ENCODE measurements at regions not wholly inside any gene's neighbourhood (a gene's known extent, or its start where the extent isn't known, plus 50 kb on each side); places are given as distances from the start of the nearest gene placed in this dataset.

DNA sequence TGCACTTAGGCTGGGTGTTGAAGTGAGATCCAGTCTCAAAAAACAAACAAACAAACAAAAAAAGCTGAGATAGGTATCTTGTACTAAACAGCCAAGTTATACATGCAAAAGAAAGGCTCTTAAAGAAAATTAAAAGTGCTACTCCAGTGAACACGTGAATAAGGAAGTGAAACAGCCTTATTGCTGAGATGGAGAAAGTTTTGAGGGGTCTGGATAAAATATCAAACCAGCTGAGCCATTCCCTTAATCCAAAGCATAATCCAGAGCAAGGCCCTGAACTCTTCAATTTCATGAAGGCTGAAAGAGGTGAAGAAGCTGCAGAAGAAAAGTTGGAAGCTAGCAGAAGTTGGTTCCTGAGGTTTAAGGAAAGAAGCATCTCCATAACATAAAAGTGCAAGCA, 360.5 kb upstream of the DAB1 start:
- H3K4me1 ChIP-seq: no peaks in the 10 kb centered on the region
- TF ChIP-seq, protein P1, sequence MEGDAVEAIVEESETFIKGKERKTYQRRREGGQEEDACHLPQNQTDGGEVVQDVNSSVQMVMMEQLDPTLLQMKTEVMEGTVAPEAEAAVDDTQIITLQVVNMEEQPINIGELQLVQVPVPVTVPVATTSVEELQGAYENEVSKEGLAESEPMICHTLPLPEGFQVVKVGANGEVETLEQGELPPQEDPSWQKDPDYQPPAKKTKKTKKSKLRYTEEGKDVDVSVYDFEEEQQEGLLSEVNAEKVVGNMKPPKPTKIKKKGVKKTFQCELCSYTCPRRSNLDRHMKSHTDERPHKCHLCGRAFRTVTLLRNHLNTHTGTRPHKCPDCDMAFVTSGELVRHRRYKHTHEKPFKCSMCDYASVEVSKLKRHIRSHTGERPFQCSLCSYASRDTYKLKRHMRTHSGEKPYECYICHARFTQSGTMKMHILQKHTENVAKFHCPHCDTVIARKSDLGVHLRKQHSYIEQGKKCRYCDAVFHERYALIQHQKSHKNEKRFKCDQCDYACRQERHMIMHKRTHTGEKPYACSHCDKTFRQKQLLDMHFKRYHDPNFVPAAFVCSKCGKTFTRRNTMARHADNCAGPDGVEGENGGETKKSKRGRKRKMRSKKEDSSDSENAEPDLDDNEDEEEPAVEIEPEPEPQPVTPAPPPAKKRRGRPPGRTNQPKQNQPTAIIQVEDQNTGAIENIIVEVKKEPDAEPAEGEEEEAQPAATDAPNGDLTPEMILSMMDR (IDR thresholded peaks at IDR 0.05): no peak
- no peak for TF ChIP-seq EP300 (IDR thresholded peaks at IDR 0.05)
- no peak for TF ChIP-seq POLR2A (IDR thresholded peaks at IDR 0.05)
- TF ChIP-seq POLR2AphosphoS5 (IDR thresholded peaks at IDR 0.05): no peak
- no peak for ATAC-seq
- 67 to 73% methylated on average over 1 of the region's 1 CpG for WGBS, 2 donors (ENCODE audit: low coverage in 1 of 2)
- no peaks in the 10 kb centered on the region for H3K36me3 ChIP-seq
- no peaks in the 10 kb centered on the region for H3K27me3 ChIP-seq
- no peak overlapping the region for H3K4me3 ChIP-seq
- H3K27ac ChIP-seq: no peak overlapping the region
- no peaks in the 10 kb centered on the region for H3K9me3 ChIP-seq

DNA sequence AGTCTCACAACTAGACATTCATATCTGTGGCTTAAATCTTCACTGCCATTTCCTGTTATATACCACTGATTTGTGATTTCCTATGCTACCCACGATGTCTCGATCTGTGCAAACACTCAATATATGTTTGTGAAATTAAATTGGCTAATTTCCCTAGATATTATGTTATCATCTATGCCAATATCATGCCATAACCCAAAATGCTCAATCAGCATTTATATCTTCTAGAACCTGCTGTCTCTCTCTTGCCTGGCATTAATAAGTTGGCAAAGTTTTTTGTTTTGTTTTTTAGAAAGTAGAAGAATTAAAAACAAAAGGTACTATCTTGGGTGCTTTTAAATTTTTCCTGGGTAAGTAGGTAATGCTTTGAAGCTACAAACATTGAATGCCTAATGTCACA, 358.5 kb upstream of the DAB1 start:
- 58 to 76% methylated on average over 2 of the region's 2 CpGs for WGBS, 2 donors (ENCODE audit: low coverage in 1 of 2)
- no peak for ATAC-seq
- Histone ChIP-seq H3K4me1 (no peaks in the 10 kb centered on the region), H3K36me3 (no peaks in the 10 kb centered on the region), H3K4me3 (no peak overlapping the region), H3K27me3 (no peaks in the 10 kb centered on the region), H3K27ac (no peak overlapping the region), H3K9me3 (no peaks in the 10 kb centered on the region)
- TF ChIP-seq EP300 (IDR thresholded peaks at IDR 0.05): no peak
- TF ChIP-seq, protein P1 (IDR thresholded peaks at IDR 0.05): no peak

DNA sequence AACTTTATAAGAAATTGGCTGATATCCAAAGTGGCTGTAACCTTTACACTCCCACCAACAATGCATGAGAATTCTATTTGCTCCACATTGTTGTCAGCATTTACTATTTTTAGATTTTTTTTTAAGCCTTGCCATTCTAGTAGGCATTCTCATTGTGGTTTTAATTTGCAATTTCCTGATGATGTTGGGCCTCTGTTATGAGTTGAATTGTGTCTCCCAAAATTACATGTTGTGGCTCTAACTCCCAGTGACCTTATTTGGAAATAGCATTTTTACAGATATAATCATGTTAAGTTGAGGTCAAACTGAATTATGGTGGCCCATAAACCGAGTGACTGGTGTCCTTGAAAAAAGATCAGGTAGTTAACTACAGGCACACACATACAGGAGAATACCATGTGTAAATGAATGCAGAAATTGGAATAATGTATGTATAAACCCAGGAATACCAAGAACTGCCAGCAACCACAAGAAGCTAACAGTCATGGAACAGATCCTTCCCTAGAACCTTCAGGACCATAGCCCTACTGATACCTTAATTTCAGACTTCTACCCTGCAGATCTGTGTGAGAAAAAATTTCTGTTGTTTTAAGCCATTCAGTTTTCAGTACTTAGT, 348.8 kb upstream of the DAB1 start:
- 33% methylated on average over 1 of the region's 1 CpG; no CpG with 5 or more reads in 1 of the 2 donors for WGBS, 2 donors (ENCODE audit: low coverage in 1 of 2)
- no peak overlapping the region for H3K4me3 ChIP-seq
- H3K36me3 ChIP-seq: no peaks in the 10 kb centered on the region
- H3K27ac ChIP-seq: no peak overlapping the region
- H3K4me1 ChIP-seq: no peaks in the 10 kb centered on the region
- H3K27me3 ChIP-seq: no peaks in the 10 kb centered on the region
- no peaks in the 10 kb centered on the region for H3K9me3 ChIP-seq
- no peak for ATAC-seq
- TF ChIP-seq POLR2A (IDR thresholded peaks at IDR 0.05) (no peak), EP300 (IDR thresholded peaks at IDR 0.05) (no peak), POLR2AphosphoS5 (IDR thresholded peaks at IDR 0.05) (no peak)
- TF ChIP-seq, protein P1 (IDR thresholded peaks at IDR 0.05): no peak

DNA sequence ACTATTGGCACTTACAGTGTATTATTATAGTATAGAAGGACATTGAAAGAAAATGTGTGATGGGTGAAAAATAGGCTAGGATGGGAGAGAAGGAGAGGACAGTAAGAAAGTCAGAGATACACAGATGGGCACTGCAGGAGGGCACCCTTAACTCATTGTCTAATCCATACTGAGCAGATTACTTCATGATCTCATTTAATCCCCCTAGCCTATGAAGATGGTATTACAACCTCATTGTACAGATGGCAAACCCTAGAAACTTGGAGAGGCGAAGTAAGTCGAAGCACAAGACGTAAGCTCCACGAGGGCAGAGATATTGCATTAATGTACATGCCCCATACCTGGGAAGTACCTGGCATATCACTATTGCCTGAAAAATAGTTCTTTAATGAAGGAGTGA, 346.9 kb upstream of the DAB1 start:
- Histone ChIP-seq H3K27me3 (no peaks in the 10 kb centered on the region), H3K4me1 (no peaks in the 10 kb centered on the region), H3K36me3 (no peaks in the 10 kb centered on the region), H3K4me3 (no peak overlapping the region), H3K27ac (no peak overlapping the region), H3K9me3 (no peaks in the 10 kb centered on the region)
- TF ChIP-seq POLR2AphosphoS5 (IDR thresholded peaks at IDR 0.05) (no peak), EP300 (IDR thresholded peaks at IDR 0.05) (no peak), POLR2A (IDR thresholded peaks at IDR 0.05) (no peak)
- TF ChIP-seq, protein P1 (IDR thresholded peaks at IDR 0.05): no peak
- no peak for ATAC-seq
- 73 to 84% methylated on average over 4 of the region's 4 CpGs for WGBS, 2 donors (ENCODE audit: low coverage in 1 of 2)

DNA sequence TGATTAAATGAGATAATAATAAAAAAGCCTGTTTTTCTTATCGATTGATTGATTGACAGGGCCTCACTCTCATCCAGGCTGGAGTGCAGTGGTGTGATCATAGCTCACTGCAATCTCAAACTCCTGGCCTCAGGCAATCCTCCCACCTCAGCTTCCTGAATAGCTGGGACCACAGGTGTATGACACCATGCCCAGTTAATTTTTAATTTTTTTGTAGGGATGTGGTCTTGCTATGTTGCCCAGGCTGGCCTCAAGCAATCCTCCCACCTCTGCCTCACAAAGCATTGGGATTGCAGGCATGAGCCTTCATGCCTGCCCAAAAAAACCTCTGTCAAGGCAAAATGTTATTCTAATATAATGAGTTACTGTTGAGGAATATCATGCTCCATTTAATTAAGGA, 346.4 kb upstream of the DAB1 start:
- Histone ChIP-seq H3K9me3 (no peaks in the 10 kb centered on the region), H3K27me3 (no peaks in the 10 kb centered on the region), H3K4me3 (no peak overlapping the region), H3K4me1 (no peaks in the 10 kb centered on the region), H3K36me3 (no peaks in the 10 kb centered on the region), H3K27ac (no peak overlapping the region)
- 58 to 89% methylated on average over 1 of the region's 1 CpG for WGBS, 2 donors (ENCODE audit: low coverage in 1 of 2)
- ATAC-seq: no peak
- TF ChIP-seq EP300 (IDR thresholded peaks at IDR 0.05): no peak
- TF ChIP-seq, protein P1 (IDR thresholded peaks at IDR 0.05): no peak
